GM12878 (cell line): ENCODE measurements at regions not wholly inside any gene's neighbourhood (a gene's known extent, or its start where the extent isn't known, plus 50 kb on each side); places are given as distances from the start of the nearest gene placed in this dataset.

ENCODE experiments used
- CBX5 ChIP-seq: sonication (generic); IDR thresholded peaks from 2 replicates; pipeline ENCODE4 v1.6.1; 2016; ENCODE audit warnings: low read depth, moderate library complexity, mild to moderate bottlenecking, inconsistent platforms
- CEBPZ ChIP-seq: fragments of 150-350 bp; IDR thresholded peaks from 2 replicates; pipeline ENCODE4 v1.6.1; 2016; ENCODE audit warnings: low read depth, low read length
- ESRRA ChIP-seq: IDR thresholded peaks from 2 replicates; pipeline ENCODE4 v1.6.1; 2012; ENCODE audit warnings: mild to moderate bottlenecking, low read length, improper control_type of control experiment
- EZH2 ChIP-seq: IDR thresholded peaks from 2 replicates; pipeline ENCODE4 v1.6.1; 2012; ENCODE audit warnings: low read depth, mild to moderate bottlenecking, control low read depth, inconsistent platforms, low read length, borderline replicate concordance; ENCODE audit not compliant: control insufficient read depth
- SIN3A ChIP-seq: IDR thresholded peaks from 2 replicates; pipeline ENCODE4 v1.6.1; 2012; ENCODE audit warnings: low read depth, low read length, improper control_type of control experiment
- ZBTB4 ChIP-seq: fragments of 450-650 bp; formaldehyde crosslinking; IDR thresholded peaks from 2 replicates; pipeline ENCODE4 v1.4.0; 2022; ENCODE audit warnings: mild to moderate bottlenecking, moderate library complexity
- ZNF687 ChIP-seq: fragments of 450-650 bp; IDR thresholded peaks from 2 replicates; pipeline ENCODE4 v1.6.1; 2017; ENCODE audit warnings: mild to moderate bottlenecking, moderate library complexity

GRCh38 chr12:91841822-91842221 lies 303.8 kb downstream of the BTG1 start (continued):
- TF ChIP-seq ZNF687 (no peak), ZBTB4 (CRISPR knock-in tag) (no peak), SIN3A (no peak), EZH2 (no peak), CBX5 (no peak), CEBPZ (no peak), ESRRA (no peak)
